Activated CD8-positive, alpha-beta memory T cell treated with anti-CD3 and anti-CD28 coated beads, Interleukin-2, amount 50 U/mL, for 48 hours (primary cell): ENCODE measurements at regions not wholly inside any gene's neighbourhood (a gene's known extent, or its start where the extent isn't known, plus 50 kb on each side); places are given as distances from the start of the nearest gene placed in this dataset.

Source experiments
- DNase-seq: peaks from one replicate; pipeline ENCODE4 v3.0.0-alpha.2; 2020

DNA sequence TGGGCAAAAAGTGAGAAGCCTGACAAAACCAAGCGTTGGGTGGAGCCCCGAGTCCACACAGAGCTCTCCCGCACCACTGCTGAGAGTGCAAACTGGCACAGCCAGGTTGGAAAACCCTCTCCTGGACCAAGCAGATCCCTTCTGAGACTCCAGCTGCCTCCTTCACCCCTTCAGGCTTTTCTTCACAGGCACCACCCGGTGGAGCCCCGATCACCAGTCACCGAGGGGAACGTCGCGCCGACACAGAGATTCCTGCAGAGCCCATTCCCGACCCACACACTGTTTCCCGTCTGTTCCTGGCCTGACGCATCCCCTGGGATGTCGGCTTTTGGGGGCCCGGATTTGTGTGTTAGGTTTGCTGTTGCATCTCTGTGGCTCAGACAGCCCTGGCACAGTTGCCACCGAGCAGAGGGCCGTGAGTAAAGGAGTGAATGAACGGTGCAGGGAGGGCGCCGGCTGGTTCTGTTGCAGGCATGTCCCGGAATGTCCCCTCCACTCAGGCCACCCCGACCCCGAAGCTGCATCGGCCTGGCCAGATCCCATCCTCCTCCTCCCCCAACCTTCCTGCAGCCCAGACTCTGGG, 51.0 kb upstream of the INPP5A start:
- no peak for DNase-seq

GRCh38 chr10:132487241-132488135, 50.1 kb upstream of the INPP5A start:
- DNase-seq = no peak
